Smooth muscle cell (in vitro differentiated cells): ENCODE measurements at regions not wholly inside any gene's neighbourhood (a gene's known extent, or its start where the extent isn't known, plus 50 kb on each side); places are given as distances from the start of the nearest gene placed in this dataset.

Source experiments
- DNase-seq: peaks from one replicate; lab custom pipeline; 2025; ENCODE audit not compliant: unreplicated experiment; lab: John Stamatoyannopoulos, UW
- H2AFZ ChIP-seq: fragments of 200-600 bp; sonication (generic); 2 replicates; pipeline ENCODE4 v1.6.0; 2016; ENCODE audit warnings: antibody characterized with exemption, low read depth, mild to moderate bottlenecking
- H3F3A ChIP-seq: fragments of 200-600 bp; sonication (generic); 2 replicates; pipeline ENCODE4 v1.6.0; 2017; ENCODE audit warnings: antibody characterized with exemption, low read depth
- H3K27ac ChIP-seq: fragments of 200-600 bp; sonication (generic); 2 replicates; pipeline ENCODE4 v1.5.1; 2016; ENCODE audit warnings: low read depth, mild to moderate bottlenecking
- H3K27me3 ChIP-seq: fragments of 200-600 bp; sonication (generic); 2 replicates; pipeline ENCODE4 v1.6.1; 2016; ENCODE audit warnings: low read depth, mild to moderate bottlenecking
- H3K36me3 ChIP-seq: fragments of 200-600 bp; sonication (generic); 2 replicates; pipeline ENCODE4 v1.5.1; 2016; ENCODE audit warnings: low read depth
- H3K4me1 ChIP-seq: fragments of 200-600 bp; sonication (generic); 2 replicates; pipeline ENCODE4 v1.5.1; 2016; ENCODE audit warnings: low read depth
- H3K4me2 ChIP-seq: fragments of 200-600 bp; sonication (generic); 2 replicates; pipeline ENCODE4 v1.6.0; 2016; ENCODE audit warnings: mild to moderate bottlenecking
- H3K4me3 ChIP-seq: fragments of 200-600 bp; sonication (generic); 2 replicates; pipeline ENCODE4 v1.5.1; 2016; ENCODE audit warnings: mild to moderate bottlenecking
- H3K79me2 ChIP-seq: fragments of 200-600 bp; sonication (generic); 2 replicates; pipeline ENCODE4 v1.6.0; 2016; ENCODE audit warnings: low read depth, mild to moderate bottlenecking
- H3K9ac ChIP-seq: fragments of 200-600 bp; sonication (generic); 2 replicates; pipeline ENCODE4 v1.6.0; 2016; ENCODE audit warnings: low read depth
- H3K9me3 ChIP-seq: fragments of 200-600 bp; sonication (generic); replicated peaks from 2 replicates; pipeline ENCODE4 v1.5.1; 2016; ENCODE audit warnings: low read depth
- H4K20me1 ChIP-seq: fragments of 200-600 bp; sonication (generic); 2 replicates; pipeline ENCODE4 v1.6.0; 2016; ENCODE audit warnings: low read depth
- CTCF ChIP-seq: fragments of 200-600 bp; sonication (generic); IDR thresholded peaks from 2 replicates; pipeline ENCODE4 v1.5.1; 2017; ENCODE audit warnings: borderline replicate concordance, mild to moderate bottlenecking, antibody characterized with exemption; ENCODE audit not compliant: insufficient read depth, poor library complexity, severe bottlenecking
- WGBS: methylation state at CpG from one replicate; pipeline ENCODE4 v1.1.7; 2016; ENCODE audit warnings: low lambda C conversion rate; 5-methylcytosine and 5-hydroxymethylcytosine counted together

GRCh38 chr11:45037434-45038005, 86.8 kb upstream of the TP53I11 start:
- H3K79me2 ChIP-seq: no peaks in the 10 kb centered on the region
- H3K4me2 ChIP-seq: no peak overlapping the region
- H3K27ac ChIP-seq: no peak overlapping the region
- H3K4me3 ChIP-seq: no peak overlapping the region
- DNase-seq: no peak
- no peaks in the 10 kb centered on the region for H3F3A ChIP-seq
- H3K27me3 ChIP-seq: peaks cover 30% of the 10 kb centered on the region
- H3K4me1 ChIP-seq: no peaks in the 10 kb centered on the region
- no peaks in the 10 kb centered on the region for H3K36me3 ChIP-seq
- H2AFZ ChIP-seq: no peak overlapping the region
- H4K20me1 ChIP-seq: no peaks in the 10 kb centered on the region
- no peak for TF ChIP-seq CTCF
- H3K9me3 ChIP-seq: no peaks in the 10 kb centered on the region
- no peak overlapping the region for H3K9ac ChIP-seq

- H3K4me3 ChIP-seq: no peak overlapping the region
- H3K36me3 ChIP-seq: no peaks in the 10 kb centered on the region
- no peak for TF ChIP-seq CTCF
- no peak overlapping the region for H3K27ac ChIP-seq
- no peak overlapping the region for H3K4me2 ChIP-seq
- no peaks in the 10 kb centered on the region for H3K9me3 ChIP-seq
- no peaks in the 10 kb centered on the region for H3K4me1 ChIP-seq
- no peaks in the 10 kb centered on the region for H4K20me1 ChIP-seq
- 97% methylated on average over 1 of the region's 1 CpG for WGBS
- no peak overlapping the region for H2AFZ ChIP-seq
- DNase-seq: no peak
- no peaks in the 10 kb centered on the region for H3K79me2 ChIP-seq
- peaks cover 21% of the 10 kb centered on the region for H3K27me3 ChIP-seq
- no peaks in the 10 kb centered on the region for H3F3A ChIP-seq
- no peak overlapping the region for H3K9ac ChIP-seq
Observed at GRCh38 chr11:45038923-45039322, 88.2 kb upstream of the TP53I11 start.

DNA sequence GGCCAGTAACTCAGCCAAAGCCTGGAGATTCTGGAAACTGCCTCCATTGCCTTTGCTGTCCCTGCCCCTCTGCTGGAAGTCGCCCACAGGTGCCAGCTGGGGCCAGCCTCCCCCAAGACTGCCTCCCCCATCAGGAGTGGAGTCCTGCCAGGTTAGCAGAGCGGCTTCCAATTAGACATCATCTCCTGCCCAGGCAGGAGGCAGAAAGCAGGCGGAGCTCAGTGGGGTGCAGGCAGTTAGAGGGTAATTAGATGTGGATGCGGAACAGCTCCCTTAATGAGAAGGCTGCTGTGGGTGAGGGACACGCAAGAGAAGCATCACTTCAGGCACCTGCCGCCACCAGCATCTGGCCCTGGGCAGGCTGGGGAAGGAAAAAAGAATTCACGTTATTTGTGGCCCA, 90.9 kb upstream of the TP53I11 start:
- Histone ChIP-seq H3F3A (no peaks in the 10 kb centered on the region), H2AFZ (no peak overlapping the region), H3K4me3 (no peak overlapping the region), H3K4me1 (no peaks in the 10 kb centered on the region), H3K9ac (no peak overlapping the region), H3K4me2 (no peak overlapping the region), H4K20me1 (no peaks in the 10 kb centered on the region), H3K9me3 (no peaks in the 10 kb centered on the region), H3K36me3 (no peaks in the 10 kb centered on the region), H3K27ac (no peak overlapping the region), H3K79me2 (no peaks in the 10 kb centered on the region), H3K27me3 (peaks cover 17% of the 10 kb centered on the region)
- DNase-seq: no peak
- WGBS: 75% methylated on average over 7 of the region's 7 CpGs
- no peak for TF ChIP-seq CTCF

- no peaks in the 10 kb centered on the region for H3K9me3 ChIP-seq
- no peak overlapping the region for H3K4me3 ChIP-seq
- H3K9ac ChIP-seq: no peak overlapping the region
- H3K36me3 ChIP-seq: no peaks in the 10 kb centered on the region
- H3K4me2 ChIP-seq: no peak overlapping the region
- H3K79me2 ChIP-seq: no peaks in the 10 kb centered on the region
- H3K4me1 ChIP-seq: no peaks in the 10 kb centered on the region
- DNase-seq: no peak
- 67% methylated on average over 4 of the region's 4 CpGs for WGBS
- H3K27me3 ChIP-seq: peaks cover 17% of the 10 kb centered on the region
- no peaks in the 10 kb centered on the region for H3F3A ChIP-seq
- H4K20me1 ChIP-seq: no peaks in the 10 kb centered on the region
- H2AFZ ChIP-seq: no peak overlapping the region
- TF ChIP-seq CTCF: no peak
- no peak overlapping the region for H3K27ac ChIP-seq
Observed at GRCh38 chr11:45042560-45042959, 91.9 kb upstream of the TP53I11 start.
